ENCODE measurements at regions not wholly inside any gene's neighbourhood (a gene's known extent, or its start where the extent isn't known, plus 50 kb on each side); places are given as distances from the start of the nearest gene placed in this dataset.

DNA sequence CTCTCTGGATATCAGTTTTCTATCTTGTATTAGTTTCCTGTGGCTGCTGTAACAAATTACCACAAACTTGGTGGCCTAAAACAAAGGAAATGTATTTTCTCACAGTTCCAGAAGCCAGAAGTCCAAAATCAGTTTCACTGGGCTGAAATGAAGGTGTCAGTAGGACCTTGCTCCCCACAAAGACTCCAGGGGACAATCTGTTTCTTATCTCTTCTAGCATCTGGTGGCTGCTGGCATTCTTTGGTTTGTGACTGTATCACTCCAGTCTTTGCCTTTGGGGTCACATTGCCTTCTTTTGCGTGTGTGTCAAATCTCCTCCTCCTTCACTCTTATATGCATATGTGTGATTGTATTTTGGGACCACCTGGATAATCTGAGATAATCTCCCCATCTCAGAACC, 153.0 kb upstream of the PRPS1L1 start:
- no peak for TF ChIP-seq POLR2AphosphoS5 (IDR thresholded peaks at IDR 0.05; ENCODE audit: low read depth)
- TF ChIP-seq EZH2 (IDR thresholded peaks at IDR 0.05; ENCODE audit: low read depth, unreplicated experiment), result no peak
- TF ChIP-seq, protein P1, sequence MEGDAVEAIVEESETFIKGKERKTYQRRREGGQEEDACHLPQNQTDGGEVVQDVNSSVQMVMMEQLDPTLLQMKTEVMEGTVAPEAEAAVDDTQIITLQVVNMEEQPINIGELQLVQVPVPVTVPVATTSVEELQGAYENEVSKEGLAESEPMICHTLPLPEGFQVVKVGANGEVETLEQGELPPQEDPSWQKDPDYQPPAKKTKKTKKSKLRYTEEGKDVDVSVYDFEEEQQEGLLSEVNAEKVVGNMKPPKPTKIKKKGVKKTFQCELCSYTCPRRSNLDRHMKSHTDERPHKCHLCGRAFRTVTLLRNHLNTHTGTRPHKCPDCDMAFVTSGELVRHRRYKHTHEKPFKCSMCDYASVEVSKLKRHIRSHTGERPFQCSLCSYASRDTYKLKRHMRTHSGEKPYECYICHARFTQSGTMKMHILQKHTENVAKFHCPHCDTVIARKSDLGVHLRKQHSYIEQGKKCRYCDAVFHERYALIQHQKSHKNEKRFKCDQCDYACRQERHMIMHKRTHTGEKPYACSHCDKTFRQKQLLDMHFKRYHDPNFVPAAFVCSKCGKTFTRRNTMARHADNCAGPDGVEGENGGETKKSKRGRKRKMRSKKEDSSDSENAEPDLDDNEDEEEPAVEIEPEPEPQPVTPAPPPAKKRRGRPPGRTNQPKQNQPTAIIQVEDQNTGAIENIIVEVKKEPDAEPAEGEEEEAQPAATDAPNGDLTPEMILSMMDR (conservative IDR thresholded peaks at IDR 0.05; ENCODE audit: low read depth in 2 of 2), result no peak
- TF ChIP-seq EZH2phosphoT487 (IDR thresholded peaks at IDR 0.05; ENCODE audit: unreplicated experiment), result no peak
- TF ChIP-seq CREB1 (CRISPR knock-in tag; IDR thresholded peaks at IDR 0.05; ENCODE audit: low read depth), result no peak
- TF ChIP-seq, protein P2, sequence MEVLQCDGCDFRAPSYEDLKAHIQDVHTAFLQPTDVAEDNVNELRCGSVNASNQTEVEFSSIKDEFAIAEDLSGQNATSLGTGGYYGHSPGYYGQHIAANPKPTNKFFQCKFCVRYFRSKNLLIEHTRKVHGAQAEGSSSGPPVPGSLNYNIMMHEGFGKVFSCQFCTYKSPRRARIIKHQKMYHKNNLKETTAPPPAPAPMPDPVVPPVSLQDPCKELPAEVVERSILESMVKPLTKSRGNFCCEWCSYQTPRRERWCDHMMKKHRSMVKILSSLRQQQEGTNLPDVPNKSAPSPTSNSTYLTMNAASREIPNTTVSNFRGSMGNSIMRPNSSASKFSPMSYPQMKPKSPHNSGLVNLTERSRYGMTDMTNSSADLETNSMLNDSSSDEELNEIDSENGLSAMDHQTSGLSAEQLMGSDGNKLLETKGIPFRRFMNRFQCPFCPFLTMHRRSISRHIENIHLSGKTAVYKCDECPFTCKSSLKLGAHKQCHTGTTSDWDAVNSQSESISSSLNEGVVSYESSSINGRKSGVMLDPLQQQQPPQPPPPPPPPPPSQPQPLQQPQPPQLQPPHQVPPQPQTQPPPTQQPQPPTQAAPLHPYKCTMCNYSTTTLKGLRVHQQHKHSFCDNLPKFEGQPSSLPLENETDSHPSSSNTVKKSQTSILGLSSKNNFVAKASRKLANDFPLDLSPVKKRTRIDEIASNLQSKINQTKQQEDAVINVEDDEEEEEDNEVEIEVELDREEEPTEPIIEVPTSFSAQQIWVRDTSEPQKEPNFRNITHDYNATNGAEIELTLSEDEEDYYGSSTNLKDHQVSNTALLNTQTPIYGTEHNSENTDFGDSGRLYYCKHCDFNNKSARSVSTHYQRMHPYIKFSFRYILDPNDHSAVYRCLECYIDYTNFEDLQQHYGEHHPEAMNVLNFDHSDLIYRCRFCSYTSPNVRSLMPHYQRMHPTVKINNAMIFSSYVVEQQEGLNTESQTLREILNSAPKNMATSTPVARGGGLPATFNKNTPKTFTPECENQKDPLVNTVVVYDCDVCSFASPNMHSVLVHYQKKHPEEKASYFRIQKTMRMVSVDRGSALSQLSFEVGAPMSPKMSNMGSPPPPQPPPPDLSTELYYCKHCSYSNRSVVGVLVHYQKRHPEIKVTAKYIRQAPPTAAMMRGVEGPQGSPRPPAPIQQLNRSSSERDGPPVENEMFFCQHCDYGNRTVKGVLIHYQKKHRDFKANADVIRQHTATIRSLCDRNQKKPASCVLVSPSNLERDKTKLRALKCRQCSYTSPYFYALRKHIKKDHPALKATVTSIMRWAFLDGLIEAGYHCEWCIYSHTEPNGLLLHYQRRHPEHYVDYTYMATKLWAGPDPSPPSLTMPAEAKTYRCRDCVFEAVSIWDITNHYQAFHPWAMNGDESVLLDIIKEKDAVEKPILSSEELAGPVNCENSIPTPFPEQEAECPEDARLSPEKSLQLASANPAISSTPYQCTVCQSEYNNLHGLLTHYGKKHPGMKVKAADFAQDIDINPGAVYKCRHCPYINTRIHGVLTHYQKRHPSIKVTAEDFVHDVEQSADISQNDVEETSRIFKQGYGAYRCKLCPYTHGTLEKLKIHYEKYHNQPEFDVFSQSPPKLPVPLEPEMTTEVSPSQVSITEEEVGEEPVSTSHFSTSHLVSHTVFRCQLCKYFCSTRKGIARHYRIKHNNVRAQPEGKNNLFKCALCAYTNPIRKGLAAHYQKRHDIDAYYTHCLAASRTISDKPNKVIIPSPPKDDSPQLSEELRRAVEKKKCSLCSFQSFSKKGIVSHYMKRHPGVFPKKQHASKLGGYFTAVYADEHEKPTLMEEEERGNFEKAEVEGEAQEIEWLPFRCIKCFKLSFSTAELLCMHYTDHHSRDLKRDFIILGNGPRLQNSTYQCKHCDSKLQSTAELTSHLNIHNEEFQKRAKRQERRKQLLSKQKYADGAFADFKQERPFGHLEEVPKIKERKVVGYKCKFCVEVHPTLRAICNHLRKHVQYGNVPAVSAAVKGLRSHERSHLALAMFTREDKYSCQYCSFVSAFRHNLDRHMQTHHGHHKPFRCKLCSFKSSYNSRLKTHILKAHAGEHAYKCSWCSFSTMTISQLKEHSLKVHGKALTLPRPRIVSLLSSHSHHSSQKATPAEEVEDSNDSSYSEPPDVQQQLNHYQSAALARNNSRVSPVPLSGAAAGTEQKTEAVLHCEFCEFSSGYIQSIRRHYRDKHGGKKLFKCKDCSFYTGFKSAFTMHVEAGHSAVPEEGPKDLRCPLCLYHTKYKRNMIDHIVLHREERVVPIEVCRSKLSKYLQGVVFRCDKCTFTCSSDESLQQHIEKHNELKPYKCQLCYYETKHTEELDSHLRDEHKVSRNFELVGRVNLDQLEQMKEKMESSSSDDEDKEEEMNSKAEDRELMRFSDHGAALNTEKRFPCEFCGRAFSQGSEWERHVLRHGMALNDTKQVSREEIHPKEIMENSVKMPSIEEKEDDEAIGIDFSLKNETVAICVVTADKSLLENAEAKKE (CRISPR knock-in tag; IDR thresholded peaks at IDR 0.05), result no peak
- TF ChIP-seq, protein P3, sequence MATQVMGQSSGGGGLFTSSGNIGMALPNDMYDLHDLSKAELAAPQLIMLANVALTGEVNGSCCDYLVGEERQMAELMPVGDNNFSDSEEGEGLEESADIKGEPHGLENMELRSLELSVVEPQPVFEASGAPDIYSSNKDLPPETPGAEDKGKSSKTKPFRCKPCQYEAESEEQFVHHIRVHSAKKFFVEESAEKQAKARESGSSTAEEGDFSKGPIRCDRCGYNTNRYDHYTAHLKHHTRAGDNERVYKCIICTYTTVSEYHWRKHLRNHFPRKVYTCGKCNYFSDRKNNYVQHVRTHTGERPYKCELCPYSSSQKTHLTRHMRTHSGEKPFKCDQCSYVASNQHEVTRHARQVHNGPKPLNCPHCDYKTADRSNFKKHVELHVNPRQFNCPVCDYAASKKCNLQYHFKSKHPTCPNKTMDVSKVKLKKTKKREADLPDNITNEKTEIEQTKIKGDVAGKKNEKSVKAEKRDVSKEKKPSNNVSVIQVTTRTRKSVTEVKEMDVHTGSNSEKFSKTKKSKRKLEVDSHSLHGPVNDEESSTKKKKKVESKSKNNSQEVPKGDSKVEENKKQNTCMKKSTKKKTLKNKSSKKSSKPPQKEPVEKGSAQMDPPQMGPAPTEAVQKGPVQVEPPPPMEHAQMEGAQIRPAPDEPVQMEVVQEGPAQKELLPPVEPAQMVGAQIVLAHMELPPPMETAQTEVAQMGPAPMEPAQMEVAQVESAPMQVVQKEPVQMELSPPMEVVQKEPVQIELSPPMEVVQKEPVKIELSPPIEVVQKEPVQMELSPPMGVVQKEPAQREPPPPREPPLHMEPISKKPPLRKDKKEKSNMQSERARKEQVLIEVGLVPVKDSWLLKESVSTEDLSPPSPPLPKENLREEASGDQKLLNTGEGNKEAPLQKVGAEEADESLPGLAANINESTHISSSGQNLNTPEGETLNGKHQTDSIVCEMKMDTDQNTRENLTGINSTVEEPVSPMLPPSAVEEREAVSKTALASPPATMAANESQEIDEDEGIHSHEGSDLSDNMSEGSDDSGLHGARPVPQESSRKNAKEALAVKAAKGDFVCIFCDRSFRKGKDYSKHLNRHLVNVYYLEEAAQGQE (IDR thresholded peaks at IDR 0.05; ENCODE audit: unreplicated experiment), result no peak
- no peak for TF ChIP-seq ZNF331 (CRISPR knock-in tag; IDR thresholded peaks at IDR 0.05; ENCODE audit: low read depth)
- TF ChIP-seq JUNB (IDR thresholded peaks at IDR 0.05; ENCODE audit: unreplicated experiment), result no peak

All from GM23338 (cell line).